ENCODE measurements at regions not wholly inside any gene's neighbourhood (a gene's known extent, or its start where the extent isn't known, plus 50 kb on each side); places are given as distances from the start of the nearest gene placed in this dataset.

GRCh38 chr16:73724503-73724902, 572.1 kb upstream of the PSMD7 start:
- H3K4me3 Mint-ChIP-seq: no peak overlapping the region
- CTCF ChIA-PET: no interaction called here
- H3K9me3 Mint-ChIP-seq: peaks cover 10% of the 10 kb centered on the region
- no peaks in the 10 kb centered on the region for H3K36me3 Mint-ChIP-seq (ENCODE audit: low read depth)
- H3K27ac Mint-ChIP-seq: no peak overlapping the region
- POLR2A ChIA-PET: no interaction called here
- no peaks in the 10 kb centered on the region for H3K27me3 Mint-ChIP-seq
- no peak for DNase-seq
- no peaks in the 10 kb centered on the region for H3K4me1 Mint-ChIP-seq

GRCh38 chr16:73717266-73717974, 579.2 kb upstream of the PSMD7 start:
- Mint-ChIP-seq H3K4me3 (no peak overlapping the region), H3K4me1 (no peaks in the 10 kb centered on the region), H3K9me3 (peaks cover 11% of the 10 kb centered on the region), H3K27ac (no peak overlapping the region), H3K27me3 (no peaks in the 10 kb centered on the region), H3K36me3 (ENCODE audit: low read depth) (no peaks in the 10 kb centered on the region)
- POLR2A ChIA-PET: no interaction called here
- CTCF ChIA-PET: no interaction called here
- DNase-seq: no peak

GRCh38 chr16:73714976-73715375, 581.6 kb upstream of the PSMD7 start:
- ChIA-PET POLR2A (no interaction called here), CTCF (no interaction called here)
- Mint-ChIP-seq H3K27me3 (no peaks in the 10 kb centered on the region), H3K27ac (no peak overlapping the region), H3K4me1 (no peaks in the 10 kb centered on the region), H3K36me3 (ENCODE audit: low read depth) (no peaks in the 10 kb centered on the region), H3K9me3 (peaks cover 10% of the 10 kb centered on the region), H3K4me3 (no peak overlapping the region)
- no peak for DNase-seq

DNA sequence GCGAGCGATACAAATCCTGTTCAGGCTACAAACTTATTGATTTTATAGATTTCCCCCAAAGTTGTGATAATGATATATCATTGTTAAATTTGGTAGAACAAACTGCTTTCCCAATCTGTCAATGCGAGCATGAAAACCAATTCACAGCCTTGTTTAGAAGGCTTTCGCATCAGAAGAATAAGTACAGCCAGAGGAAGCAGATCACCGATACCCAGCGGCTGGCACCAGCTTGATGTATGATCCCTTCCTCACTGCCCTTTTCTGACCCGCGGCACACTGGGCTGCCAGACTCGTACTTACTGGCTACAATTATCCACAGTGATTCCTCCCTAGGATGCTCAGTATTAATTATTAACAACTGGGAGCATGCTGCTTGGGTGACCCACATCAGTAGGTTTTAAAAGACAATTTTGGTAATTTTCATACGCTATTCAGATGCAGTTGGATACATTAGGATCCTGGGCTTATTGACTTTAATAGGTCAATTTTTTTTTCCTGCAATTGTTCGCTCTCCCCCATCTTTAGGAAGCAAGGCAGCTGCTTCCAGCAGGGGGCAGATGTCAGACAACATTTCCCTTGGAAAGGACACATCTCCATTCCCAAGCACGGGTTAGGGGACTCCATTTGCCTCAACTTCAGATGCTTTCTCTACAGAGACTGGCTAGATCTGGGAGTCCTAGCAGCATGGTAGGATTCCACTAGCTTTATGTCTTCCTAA, 582.7 kb upstream of the PSMD7 start:
- DNase-seq: no peak
- H3K4me1 Mint-ChIP-seq: no peaks in the 10 kb centered on the region
- H3K27me3 Mint-ChIP-seq: no peaks in the 10 kb centered on the region
- H3K27ac Mint-ChIP-seq: no peak overlapping the region
- H3K9me3 Mint-ChIP-seq: peaks cover 6% of the 10 kb centered on the region
- no peaks in the 10 kb centered on the region for H3K36me3 Mint-ChIP-seq (ENCODE audit: low read depth)
- CTCF ChIA-PET: no interaction called here
- POLR2A ChIA-PET: no interaction called here
- no peak overlapping the region for H3K4me3 Mint-ChIP-seq

GRCh38 chr16:73713251-73713650, 583.4 kb upstream of the PSMD7 start:
- H3K9me3 Mint-ChIP-seq: peaks cover 4% of the 10 kb centered on the region
- DNase-seq: no peak
- no peaks in the 10 kb centered on the region for H3K36me3 Mint-ChIP-seq (ENCODE audit: low read depth)
- POLR2A ChIA-PET: no interaction called here
- H3K27me3 Mint-ChIP-seq: no peaks in the 10 kb centered on the region
- no peaks in the 10 kb centered on the region for H3K4me1 Mint-ChIP-seq
- CTCF ChIA-PET: no interaction called here
- H3K4me3 Mint-ChIP-seq: no peak overlapping the region
- H3K27ac Mint-ChIP-seq: no peak overlapping the region

DNA sequence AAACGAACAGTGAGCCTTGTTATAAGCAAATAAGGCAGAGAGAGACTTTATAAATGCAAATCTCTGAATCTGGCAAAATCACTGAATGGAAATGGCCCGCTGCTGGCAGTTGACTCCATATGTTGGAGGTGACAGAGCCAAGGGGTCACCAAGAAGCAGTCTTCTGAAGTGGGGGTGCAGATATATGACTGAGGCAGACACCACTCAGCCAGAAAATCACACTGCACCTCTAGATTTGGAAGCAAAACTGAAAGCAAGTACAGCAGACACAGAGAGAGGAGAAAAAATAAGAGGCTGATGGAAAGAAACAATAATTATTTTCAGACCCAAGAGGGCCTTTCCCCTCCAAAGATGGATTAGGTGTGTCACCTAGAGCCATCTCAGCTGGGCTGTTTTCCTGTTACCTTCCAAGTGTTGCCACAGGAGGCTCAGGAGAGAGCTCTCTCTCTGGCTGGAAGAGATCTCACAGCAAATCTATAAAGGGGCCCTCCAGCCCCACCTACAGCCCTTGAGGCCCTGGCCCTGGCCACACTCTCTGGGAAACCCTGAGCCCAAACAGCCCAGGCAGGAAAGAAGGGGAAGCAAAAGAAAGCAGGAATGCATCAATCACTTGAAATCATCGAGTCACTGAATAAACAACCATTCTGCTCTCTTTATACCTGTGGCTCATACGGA, 585.1 kb upstream of the PSMD7 start:
- Mint-ChIP-seq H3K27me3 (no peaks in the 10 kb centered on the region), H3K9me3 (peaks cover 5% of the 10 kb centered on the region), H3K4me1 (no peaks in the 10 kb centered on the region), H3K36me3 (ENCODE audit: low read depth) (no peaks in the 10 kb centered on the region), H3K27ac (no peak overlapping the region), H3K4me3 (no peak overlapping the region)
- POLR2A ChIA-PET: no interaction called here
- DNase-seq: no peak
- CTCF ChIA-PET: no interaction called here

GRCh38 chr16:73710526-73710925, 586.1 kb upstream of the PSMD7 start:
- Mint-ChIP-seq H3K27me3 (no peaks in the 10 kb centered on the region), H3K36me3 (ENCODE audit: low read depth) (no peaks in the 10 kb centered on the region)
- CTCF ChIA-PET: no interaction called here

DNA sequence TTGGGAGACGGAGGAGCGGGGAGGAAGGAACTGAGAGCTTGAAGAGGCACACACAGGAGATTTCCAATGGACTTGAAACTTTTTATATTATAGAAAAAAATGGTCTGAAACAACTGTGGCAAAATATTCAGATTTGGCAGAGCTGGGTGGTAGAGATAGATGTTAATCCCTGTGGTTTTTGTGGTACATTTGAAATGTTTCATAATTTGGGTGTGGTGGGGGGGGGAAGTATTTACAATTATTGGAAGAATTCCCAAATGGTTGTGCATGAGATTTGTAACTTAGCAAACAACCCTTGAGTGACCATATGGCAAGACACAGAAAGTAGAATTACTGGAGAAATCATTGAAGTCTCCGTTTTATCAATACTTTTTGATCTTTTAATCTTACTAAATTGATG, 588.8 kb upstream of the PSMD7 start:
- Mint-ChIP-seq H3K27me3 (no peaks in the 10 kb centered on the region), H3K9me3 (peaks cover 5% of the 10 kb centered on the region), H3K36me3 (ENCODE audit: low read depth) (no peaks in the 10 kb centered on the region), H3K4me1 (no peaks in the 10 kb centered on the region), H3K27ac (no peak overlapping the region), H3K4me3 (no peak overlapping the region)
- ChIA-PET CTCF (no interaction called here), POLR2A (no interaction called here)
- no peak for DNase-seq

More at GRCh38 chr16:73710526-73710925, 586.1 kb upstream of the PSMD7 start:
- POLR2A ChIA-PET: no interaction called here
- DNase-seq: no peak
- Mint-ChIP-seq H3K9me3 (peaks cover 7% of the 10 kb centered on the region), H3K4me3 (no peak overlapping the region), H3K4me1 (no peaks in the 10 kb centered on the region), H3K27ac (no peak overlapping the region)

DNA sequence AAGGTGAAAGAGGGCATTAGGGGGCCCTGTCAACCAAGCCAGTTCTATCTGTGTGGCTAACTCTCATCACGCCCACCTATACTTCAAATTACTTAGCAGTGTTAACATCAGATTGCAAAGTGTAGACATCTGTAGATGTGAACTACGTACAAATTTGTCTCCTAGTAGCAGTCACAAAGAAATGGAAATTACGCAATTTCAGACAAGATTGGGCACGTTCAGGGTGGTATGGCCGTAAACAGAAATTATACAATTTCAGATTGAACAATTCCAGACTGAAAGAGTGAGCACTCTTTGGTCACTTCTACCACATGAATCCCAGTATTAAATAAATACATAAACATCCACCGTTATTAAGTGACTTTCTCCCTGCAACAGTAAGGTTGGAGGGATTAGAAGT, 592.7 kb upstream of the PSMD7 start:
- no peak overlapping the region for H3K4me3 Mint-ChIP-seq
- ChIA-PET CTCF (no interaction called here), POLR2A (no interaction called here)
- no peak for DNase-seq
- no peaks in the 10 kb centered on the region for H3K4me1 Mint-ChIP-seq
- H3K9me3 Mint-ChIP-seq: peaks cover 5% of the 10 kb centered on the region
- H3K36me3 Mint-ChIP-seq (ENCODE audit: low read depth): no peaks in the 10 kb centered on the region
- no peaks in the 10 kb centered on the region for H3K27me3 Mint-ChIP-seq
- H3K27ac Mint-ChIP-seq: no peak overlapping the region

DNA sequence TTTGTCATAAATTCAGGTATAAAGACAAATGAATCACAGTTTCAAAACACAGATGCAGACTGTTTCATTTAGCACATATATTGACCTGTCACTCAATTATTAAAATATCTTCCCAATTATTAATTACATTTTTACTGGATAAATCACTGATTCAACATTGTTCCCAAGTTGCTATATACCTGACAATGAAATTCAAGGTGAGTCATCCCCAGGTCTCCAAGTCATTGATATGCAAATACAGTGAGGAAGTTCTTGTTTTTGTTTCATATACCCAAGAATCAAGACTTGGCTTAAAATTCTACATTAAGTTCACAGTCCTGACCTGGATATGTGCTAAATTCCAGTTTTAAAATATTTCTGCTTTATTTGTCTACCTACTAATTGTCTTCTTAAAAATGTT, 599.3 kb upstream of the PSMD7 start:
- ChIA-PET POLR2A (no interaction called here), CTCF (no interaction called here)
- H3K9me3 Mint-ChIP-seq: peaks cover 6% of the 10 kb centered on the region
- H3K27me3 Mint-ChIP-seq: no peaks in the 10 kb centered on the region
- no peaks in the 10 kb centered on the region for H3K36me3 Mint-ChIP-seq (ENCODE audit: low read depth)
- no peak overlapping the region for H3K4me3 Mint-ChIP-seq
- no peak for DNase-seq
- no peaks in the 10 kb centered on the region for H3K4me1 Mint-ChIP-seq
- H3K27ac Mint-ChIP-seq: no peak overlapping the region

GRCh38 chr16:73692861-73693260, 603.8 kb upstream of the PSMD7 start:
- peaks cover 15% of the 10 kb centered on the region for H3K9me3 Mint-ChIP-seq
- ChIA-PET POLR2A (no interaction called here), CTCF (no interaction called here)
- no peaks in the 10 kb centered on the region for H3K27me3 Mint-ChIP-seq
- H3K4me1 Mint-ChIP-seq: no peaks in the 10 kb centered on the region
- no peaks in the 10 kb centered on the region for H3K36me3 Mint-ChIP-seq (ENCODE audit: low read depth)
- H3K27ac Mint-ChIP-seq: no peak overlapping the region
- no peak for DNase-seq
- no peak overlapping the region for H3K4me3 Mint-ChIP-seq

GRCh38 chr16:73683804-73684203, 612.8 kb upstream of the PSMD7 start:
- Mint-ChIP-seq H3K27ac (no peak overlapping the region), H3K4me3 (no peak overlapping the region), H3K36me3 (ENCODE audit: low read depth) (no peaks in the 10 kb centered on the region), H3K27me3 (no peaks in the 10 kb centered on the region), H3K4me1 (no peaks in the 10 kb centered on the region), H3K9me3 (peaks cover 7% of the 10 kb centered on the region)
- POLR2A ChIA-PET: no interaction called here
- CTCF ChIA-PET: no interaction called here
- DNase-seq: no peak

- DNase-seq: no peak
- CTCF ChIA-PET: no interaction called here
- Mint-ChIP-seq H3K4me3 (no peak overlapping the region), H3K4me1 (no peaks in the 10 kb centered on the region), H3K27me3 (no peaks in the 10 kb centered on the region), H3K27ac (no peak overlapping the region), H3K9me3 (peaks cover 8% of the 10 kb centered on the region), H3K36me3 (ENCODE audit: low read depth) (no peaks in the 10 kb centered on the region)
- POLR2A ChIA-PET: no interaction called here
Observed at GRCh38 chr16:73672135-73672534, 624.2 kb upstream of the ZFHX3 start.

Measured in activated CD4-positive, alpha-beta memory T cell treated with anti-CD3 and anti-CD28 coated beads, Interleukin-2, amount 10 ng/mL, durations not matched to agents 7 days and 5 days (primary cell).